Activated CD4-positive, CD25-positive, alpha-beta regulatory T cell (primary cell): ENCODE measurements at regions not wholly inside any gene's neighbourhood (a gene's known extent, or its start where the extent isn't known, plus 50 kb on each side); places are given as distances from the start of the nearest gene placed in this dataset.

Experiments
- DNase-seq, 4 experiments: peaks; one replicate each; lab custom pipeline; 2025; lab: John Stamatoyannopoulos, UW

- DNase-seq, result no peak
Measured at GRCh38 chr3:30945291-30945690, 50.8 kb upstream of the GADL1 start.

GRCh38 chr3:30948426-30948825 lies 54.0 kb upstream of the GADL1 start:
- DNase-seq, result no peak

GRCh38 chr3:30951826-30952225 lies 57.4 kb upstream of the GADL1 start:
- no peak for DNase-seq

- DNase-seq, result no peak
Measured at GRCh38 chr3:30952786-30953185, 58.3 kb upstream of the GADL1 start.

DNA sequence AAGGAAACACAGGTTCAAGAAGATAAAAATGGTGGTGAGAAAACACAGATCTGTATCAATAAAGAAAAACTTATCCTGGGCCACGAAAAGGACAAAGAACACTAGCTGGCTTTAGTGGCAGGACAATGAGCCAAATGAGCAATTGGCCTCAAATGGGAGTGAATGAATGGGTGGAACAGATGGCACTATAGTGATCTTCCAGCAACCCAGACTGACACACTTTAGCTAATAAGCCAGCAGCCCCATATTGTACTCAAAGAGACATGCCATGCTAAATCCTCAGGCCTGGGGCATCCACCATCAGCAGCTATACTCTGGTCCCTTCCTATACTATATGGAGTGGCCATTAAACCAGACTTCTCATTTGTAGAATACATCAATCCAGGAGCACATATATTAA lies 60.0 kb upstream of the GADL1 start:
- no peak for DNase-seq

DNA sequence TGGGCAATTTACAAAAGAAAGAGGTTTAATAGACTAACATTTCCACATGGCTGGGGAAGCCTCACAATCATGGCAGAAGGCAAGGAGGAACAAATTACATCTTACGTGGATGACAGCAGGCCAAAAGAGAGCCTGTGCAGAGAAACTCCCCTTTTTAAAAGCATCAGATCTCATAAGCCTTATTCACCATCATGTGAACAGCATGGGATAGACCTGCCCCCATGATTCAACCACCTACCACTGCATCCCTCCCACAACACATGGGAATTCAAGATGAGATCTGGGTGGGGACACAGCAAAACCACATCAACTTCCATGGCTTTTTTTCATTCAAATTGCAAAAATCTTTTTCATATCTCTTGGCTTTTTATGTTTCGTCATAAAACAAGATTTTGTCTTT lies 67.6 kb upstream of the GADL1 start:
- DNase-seq, result no peak

GRCh38 chr3:30962493-30962892 lies 68.0 kb upstream of the GADL1 start:
- DNase-seq, result no peak

GRCh38 chr3:30963223-30963722 lies 68.8 kb upstream of the GADL1 start:
- DNase-seq, result no peak

- no peak for DNase-seq
Measured at GRCh38 chr3:30964612-30965011, 70.2 kb upstream of the GADL1 start.

GRCh38 chr3:30966896-30967295 lies 72.4 kb upstream of the GADL1 start:
- DNase-seq, result no peak

DNA sequence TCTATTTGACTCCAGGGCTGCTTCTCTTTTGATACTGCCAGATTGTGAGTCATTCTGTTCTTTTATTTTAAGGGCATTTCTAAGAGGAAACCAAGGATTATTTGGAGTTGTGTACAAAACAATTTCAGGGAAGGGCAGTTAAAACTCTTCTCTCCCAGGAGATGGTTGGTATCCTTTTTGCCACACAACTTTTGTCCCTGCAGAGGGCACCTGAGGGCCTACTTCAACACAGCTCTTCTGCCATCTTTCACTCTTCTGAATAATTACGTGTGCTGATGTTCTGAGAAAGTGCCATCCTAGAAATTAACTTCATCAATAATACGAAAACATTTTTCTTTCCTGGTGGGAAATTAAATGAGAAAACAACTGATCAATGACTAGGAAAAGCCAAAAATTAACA lies 75.7 kb upstream of the GADL1 start:
- no peak for DNase-seq

DNA sequence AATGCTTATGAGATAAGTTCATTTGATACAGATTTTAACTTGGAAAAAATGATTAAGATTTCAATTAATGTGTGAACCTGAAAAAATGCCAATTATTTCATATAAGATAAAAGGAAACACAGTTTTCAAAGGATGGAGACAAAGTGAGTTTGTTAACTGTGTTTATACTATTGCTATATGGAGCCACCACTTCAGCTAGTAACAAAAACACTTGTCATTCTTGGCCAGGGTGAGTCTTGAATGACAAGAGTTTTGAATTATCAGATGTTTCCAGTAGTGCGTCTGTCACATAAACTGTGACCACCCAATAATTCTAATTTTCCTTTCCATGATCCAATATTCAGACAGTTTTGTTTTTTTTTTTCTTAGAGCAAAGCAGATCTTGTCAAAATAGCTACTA lies 78.0 kb upstream of the GADL1 start:
- DNase-seq, result no peak

GRCh38 chr3:30974071-30974470 lies 79.6 kb upstream of the GADL1 start:
- DNase-seq, result no peak

DNA sequence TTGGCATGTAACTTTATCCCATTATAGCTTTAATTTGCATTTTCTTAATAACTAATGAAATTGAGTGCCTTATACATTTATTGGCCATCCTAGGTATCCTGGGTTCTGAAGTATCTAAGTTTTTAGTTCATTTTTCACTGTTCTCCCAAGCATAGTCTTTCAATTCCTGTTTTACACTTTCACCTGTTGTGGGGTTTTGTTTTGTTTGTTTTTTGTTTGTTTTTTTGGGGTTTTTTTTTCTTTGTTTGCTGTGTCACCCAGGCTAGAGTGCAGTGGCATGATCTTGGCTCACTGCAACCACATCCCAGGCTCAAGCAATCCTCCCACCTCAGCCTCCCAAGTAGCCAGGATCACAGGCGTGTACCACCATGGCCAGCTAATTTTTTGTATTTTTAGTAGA lies 83.1 kb upstream of the GADL1 start:
- no peak for DNase-seq

GRCh38 chr3:30980993-30981392 lies 86.5 kb upstream of the GADL1 start:
- DNase-seq, result no peak

DNA sequence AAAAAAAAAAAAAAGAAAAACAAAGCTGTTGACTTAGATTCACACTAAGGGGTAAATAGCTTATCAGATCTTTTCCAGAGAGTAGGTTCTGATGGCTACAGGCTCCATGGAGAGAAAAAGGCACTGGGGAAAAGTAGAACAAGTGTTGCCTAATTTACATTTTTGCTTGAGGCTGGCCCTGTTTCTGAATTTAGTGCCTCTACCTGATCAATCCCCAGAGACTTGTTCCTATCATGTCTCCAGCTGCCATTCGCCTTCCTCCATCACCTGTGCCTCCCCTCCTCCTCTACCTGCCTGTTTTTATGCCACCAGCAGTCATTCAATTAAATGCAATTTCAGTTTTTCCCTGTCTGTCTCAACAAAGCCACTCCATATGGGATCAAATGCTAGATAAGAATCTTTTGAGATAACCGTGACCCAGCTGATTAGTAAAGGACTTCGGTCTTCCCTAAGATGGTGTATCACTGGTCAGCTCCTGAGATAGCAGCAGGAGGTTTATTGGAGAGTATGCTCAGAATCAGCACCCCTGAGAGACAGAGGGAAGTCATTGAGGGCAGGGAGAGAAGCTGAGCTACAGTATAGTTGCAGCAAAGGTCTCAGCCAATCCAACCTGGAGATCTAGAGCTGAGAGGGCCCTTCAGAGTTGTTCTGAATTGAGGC lies 88.1 kb upstream of the GADL1 start:
- DNase-seq, result no peak

GRCh38 chr3:30984855-30985749 lies 90.6 kb upstream of the GADL1 start:
- no peak for DNase-seq

GRCh38 chr3:30986551-30986950 lies 92.1 kb upstream of the GADL1 start:
- no peak for DNase-seq

- no peak for DNase-seq
Measured at GRCh38 chr3:30988769-30989168, 94.3 kb upstream of the GADL1 start.

GRCh38 chr3:30989276-30990030 lies 95.0 kb upstream of the GADL1 start:
- DNase-seq, result no peak

GRCh38 chr3:30996467-30996866 lies 102.0 kb upstream of the GADL1 start:
- no peak for DNase-seq

DNA sequence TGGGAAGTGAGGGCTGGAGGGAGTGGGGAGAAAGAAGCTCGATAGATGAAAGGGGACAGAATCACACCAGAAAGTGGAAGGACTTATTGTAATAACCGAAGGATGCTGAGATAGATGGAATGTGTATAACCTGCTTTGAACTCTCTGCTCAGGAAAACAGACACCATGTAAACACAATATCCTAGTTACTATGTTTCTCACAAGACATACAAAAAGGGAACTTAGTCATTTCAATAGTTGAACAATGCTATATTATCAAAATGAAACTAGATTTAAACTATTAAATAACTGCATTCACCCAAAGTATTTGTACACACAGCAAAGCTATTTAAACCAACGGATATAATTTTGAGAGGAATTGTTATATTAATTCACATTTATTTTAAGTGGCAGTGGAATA lies 108.3 kb upstream of the GADL1 start:
- DNase-seq, result no peak
